NCI-H1417 treated with DMSO at 0.1 percent for 48 hours (cell line): ENCODE measurements at regions not wholly inside any gene's neighbourhood (a gene's known extent, or its start where the extent isn't known, plus 50 kb on each side); places are given as distances from the start of the nearest gene placed in this dataset.

Experiments
- DNase-seq: peaks from one replicate; lab custom pipeline; 2025; lab: John Stamatoyannopoulos, UW

GRCh38 chr5:74186356-74187315 lies 453.9 kb downstream of the ENC1 start:
- DNase-seq = no peak

- no peak for DNase-seq
Measured at GRCh38 chr5:74185599-74185998, 454.9 kb downstream of the ENC1 start.

GRCh38 chr5:74184649-74185048 lies 455.9 kb downstream of the ENC1 start:
- no peak for DNase-seq

- DNase-seq = no peak
Measured at GRCh38 chr5:74183041-74183440, 457.5 kb downstream of the ENC1 start.

GRCh38 chr5:74182603-74183002 lies 457.9 kb downstream of the ENC1 start:
- DNase-seq = no peak

GRCh38 chr5:74179701-74180100 lies 460.8 kb downstream of the ENC1 start:
- no peak for DNase-seq

GRCh38 chr5:74179179-74179578 lies 461.3 kb downstream of the ENC1 start:
- no peak for DNase-seq

GRCh38 chr5:74177961-74178360 lies 462.6 kb downstream of the ENC1 start:
- DNase-seq = no peak

- no peak for DNase-seq
Measured at GRCh38 chr5:74174366-74174765, 466.2 kb downstream of the ENC1 start.

GRCh38 chr5:74173665-74174064 lies 466.9 kb downstream of the ENC1 start:
- DNase-seq = no peak

GRCh38 chr5:74173241-74173640 lies 467.3 kb downstream of the ENC1 start:
- no peak for DNase-seq

GRCh38 chr5:74169701-74170100 lies 470.8 kb downstream of the ENC1 start:
- no peak for DNase-seq

GRCh38 chr5:74167930-74168315 lies 472.6 kb downstream of the ENC1 start:
- DNase-seq = no peak

- DNase-seq = no peak
Measured at GRCh38 chr5:74167206-74167929, 473.2 kb downstream of the ENC1 start.

GRCh38 chr5:74166064-74166463 lies 474.5 kb downstream of the ENC1 start:
- DNase-seq = no peak

GRCh38 chr5:74164725-74165235 lies 475.7 kb downstream of the ENC1 start:
- DNase-seq = no peak

- DNase-seq = no peak
Measured at GRCh38 chr5:74162524-74162923, 478.0 kb downstream of the ENC1 start.

GRCh38 chr5:74161170-74161569 lies 479.4 kb downstream of the ENC1 start:
- no peak for DNase-seq

GRCh38 chr5:74156728-74157383 lies 483.7 kb downstream of the ENC1 start:
- DNase-seq = no peak

- DNase-seq = no peak
Measured at GRCh38 chr5:74155501-74155900, 485.0 kb downstream of the ENC1 start.

GRCh38 chr5:74154526-74154925 lies 486.0 kb downstream of the ENC1 start:
- no peak for DNase-seq

- no peak for DNase-seq
Measured at GRCh38 chr5:74153255-74153790, 487.2 kb downstream of the ENC1 start.
